ENCODE measurements at regions not wholly inside any gene's neighbourhood (a gene's known extent, or its start where the extent isn't known, plus 50 kb on each side); places are given as distances from the start of the nearest gene placed in this dataset.

GRCh38 chr12:74818412-74818811, 280.8 kb downstream of the ATXN7L3B start:
- no peak for DNase-seq

GRCh38 chr12:74820324-74820723, 282.7 kb downstream of the ATXN7L3B start:
- no peak for DNase-seq

- no peak for DNase-seq
Observed at GRCh38 chr12:74836567-74836966, 298.9 kb downstream of the ATXN7L3B start.

GRCh38 chr12:74846116-74846515, 308.5 kb downstream of the ATXN7L3B start:
- DNase-seq, result no peak

GRCh38 chr12:74847169-74847568, 309.5 kb downstream of the ATXN7L3B start:
- no peak for DNase-seq

- no peak for DNase-seq
Observed at GRCh38 chr12:74848006-74848405, 310.4 kb downstream of the ATXN7L3B start.

- no peak for DNase-seq
Observed at GRCh38 chr12:74849801-74850200, 312.2 kb downstream of the ATXN7L3B start.

GRCh38 chr12:74871817-74872216, 334.2 kb downstream of the ATXN7L3B start:
- no peak for DNase-seq

- DNase-seq, result no peak
Observed at GRCh38 chr12:74885775-74886174, 323.9 kb downstream of the KCNC2 start.

GRCh38 chr12:74889073-74889472, 320.6 kb downstream of the KCNC2 start:
- no peak for DNase-seq

- DNase-seq, result no peak
Observed at GRCh38 chr12:74889563-74890236, 319.9 kb downstream of the KCNC2 start.

GRCh38 chr12:74890237-74890599, 319.4 kb downstream of the KCNC2 start:
- DNase-seq, result no peak

GRCh38 chr12:74891083-74891668, 318.5 kb downstream of the KCNC2 start:
- no peak for DNase-seq

GRCh38 chr12:74892057-74892633, 317.5 kb downstream of the KCNC2 start:
- no peak for DNase-seq

- no peak for DNase-seq
Observed at GRCh38 chr12:74896186-74896585, 313.5 kb downstream of the KCNC2 start.

GRCh38 chr12:74897425-74898211, 312.0 kb downstream of the KCNC2 start:
- no peak for DNase-seq

- no peak for DNase-seq
Observed at GRCh38 chr12:74899031-74899829, 310.4 kb downstream of the KCNC2 start.

- DNase-seq, result no peak
Observed at GRCh38 chr12:74900232-74900631, 309.4 kb downstream of the KCNC2 start.

- DNase-seq, result no peak
Observed at GRCh38 chr12:74903522-74903921, 306.1 kb downstream of the KCNC2 start.

- DNase-seq, result no peak
Observed at GRCh38 chr12:74906224-74906623, 303.4 kb downstream of the KCNC2 start.

GRCh38 chr12:74910831-74911230, 298.8 kb downstream of the KCNC2 start:
- no peak for DNase-seq

GRCh38 chr12:74914378-74914777, 295.3 kb downstream of the KCNC2 start:
- DNase-seq, result no peak

- no peak for DNase-seq
Observed at GRCh38 chr12:74915718-74916117, 293.9 kb downstream of the KCNC2 start.

Measured in NCI-H1436 treated with DMSO at 0.1 percent for 48 hours (cell line).